PC-9 (cell line): ENCODE measurements at regions not wholly inside any gene's neighbourhood (a gene's known extent, or its start where the extent isn't known, plus 50 kb on each side); places are given as distances from the start of the nearest gene placed in this dataset.

Experiments used
- BruUV-seq: library from RNA; stranded (reverse); fragments of 400-500 nt; replicated peaks from 2 replicates; lab custom pipeline; 2021; lab: Mats Ljungman, UMichigan
- CTCF ChIA-PET: fragments of 300-600 bp; sonication (Branson Sonifier 250); formaldehyde crosslinking; loops from one replicate; lab custom pipeline; 2022; ENCODE audit warnings: antibody characterized with exemption; lab: Charles Lee
- POLR2A ChIA-PET: fragments of 300-600 bp; sonication (Branson Sonifier 250); formaldehyde crosslinking; loops from one replicate; lab custom pipeline; 2022; ENCODE audit warnings: antibody characterized with exemption; ENCODE audit not compliant: unreplicated experiment; lab: Charles Lee
- DNase-seq, 2 experiments: peaks; one replicate each; pipeline versions ENCODE4 v3.0.0 to v3.0.0-alpha.2; 2015 to 2022; ENCODE audit warnings: mixed read lengths in 1 of 2
- H2AFZ ChIP-seq: fragments of 200-600 bp; sonication (generic); 2 replicates; pipeline ENCODE4 v1.8.1; 2017; ENCODE audit warnings: antibody characterized with exemption
- H3F3A ChIP-seq: fragments of 200-600 bp; sonication (generic); 2 replicates; pipeline ENCODE4 v1.8.1; 2017; ENCODE audit warnings: antibody characterized with exemption, mild to moderate bottlenecking, low read depth; ENCODE audit not compliant: insufficient read depth
- H3K27ac ChIP-seq: fragments of 200-600 bp; sonication (generic); 2 replicates; pipeline ENCODE4 v1.6.1; 2016; ENCODE audit warnings: mixed run types
- H3K27me3 ChIP-seq: fragments of 200-600 bp; sonication (generic); 2 replicates; pipeline ENCODE4 v1.6.1; 2016; ENCODE audit warnings: low read depth, mixed run types; ENCODE audit not compliant: insufficient read depth
- H3K36me3 ChIP-seq: fragments of 200-600 bp; sonication (generic); 2 replicates; pipeline ENCODE4 v1.6.1; 2016; ENCODE audit warnings: low read depth, mixed run types
- H3K4me1 ChIP-seq: fragments of 200-600 bp; sonication (generic); replicated peaks from 2 replicates; pipeline ENCODE4 v1.6.1; 2016; ENCODE audit warnings: mixed run types; ENCODE audit not compliant: insufficient read depth
- H3K4me2 ChIP-seq: fragments of 200-600 bp; sonication (generic); 2 replicates; pipeline ENCODE4 v1.6.1; 2017; ENCODE audit warnings: mixed run types
- H3K4me3 ChIP-seq: fragments of 200-600 bp; sonication (generic); 2 replicates; pipeline ENCODE4 v1.6.1; 2016; ENCODE audit warnings: mixed run types
- H3K79me2 ChIP-seq: fragments of 200-600 bp; sonication (generic); 2 replicates; pipeline ENCODE4 v1.6.1; 2017; ENCODE audit warnings: low read depth, mixed run types
- H3K9me2 ChIP-seq: fragments of 200-600 bp; sonication (generic); 2 replicates; pipeline ENCODE4 v1.8.1; 2017; ENCODE audit warnings: mild to moderate bottlenecking; ENCODE audit not compliant: insufficient read depth
- H3K9me3 ChIP-seq: fragments of 200-600 bp; sonication (generic); 2 replicates; pipeline ENCODE4 v1.8.1; 2016; ENCODE audit warnings: low read depth; ENCODE audit not compliant: insufficient read depth
- H4K20me1 ChIP-seq: fragments of 200-600 bp; sonication (generic); 2 replicates; pipeline ENCODE4 v1.8.1; 2017; ENCODE audit not compliant: insufficient read depth
- CTCF ChIP-seq: fragments of 200-600 bp; sonication (generic); conservative IDR thresholded peaks from 2 replicates; pipeline ENCODE4 v1.6.1; 2017; ENCODE audit warnings: mixed run types, antibody characterized with exemption, mild to moderate bottlenecking, moderate library complexity
- EZH2 ChIP-seq: fragments of 200-600 bp; sonication (generic); IDR thresholded peaks from 2 replicates; pipeline ENCODE4 v1.8.0; 2017; ENCODE audit warnings: antibody characterized with exemption, low read depth
- intact Hi-C: fragments of 100-400 bp; cut with micrococcal nuclease; formaldehyde crosslinking; loops from one replicate; pipeline ENCODE4 v1.10.0; 2022; ENCODE audit not compliant: unreplicated experiment

GRCh38 chr5:57696825-57697570, 214.4 kb upstream of the ACTBL2 start:
- Histone ChIP-seq H3K9me3 (peaks cover 32% of the 10 kb centered on the region; the same call in 1 of the 2 replicates), H3K27me3 (no peaks in the 10 kb centered on the region), H3K79me2 (no peaks in the 10 kb centered on the region), H2AFZ (no peak overlapping the region), H3K27ac (no peak overlapping the region), H3F3A (peaks cover 7% of the 10 kb centered on the region; the same call in 1 of the 2 replicates), H3K4me2 (no peak overlapping the region), H3K4me1 (peaks cover 37% of the 10 kb centered on the region), H3K4me3 (no peak overlapping the region), H3K36me3 (no peaks in the 10 kb centered on the region; the same call in 1 of the 2 replicates), H4K20me1 (no peaks in the 10 kb centered on the region), H3K9me2 (no peaks in the 10 kb centered on the region)
- ChIA-PET POLR2A (interaction anchor here (0.6 kb wide), 1 partner anchor 86 kb away, joined by 14 read pairs; no protein-coding TSS in a partner anchor), CTCF (interaction anchor here (0.6 to 1.1 kb wide), 3 partner anchors 15 to 197 kb away, joined by 3 to 6 read pairs (median 5); no protein-coding TSS in a partner anchor)
- BruUV-seq = no TSS peak
- DNase-seq = no peak
- intact Hi-C loops = no loop called here
- no peak for TF ChIP-seq CTCF

GRCh38 chr5:57696389-57696769, 213.8 kb upstream of the ACTBL2 start:
- Histone ChIP-seq H3K36me3 (no peaks in the 10 kb centered on the region; the same call in 1 of the 2 replicates), H2AFZ (no peak overlapping the region), H4K20me1 (no peaks in the 10 kb centered on the region), H3K9me3 (peaks cover 32% of the 10 kb centered on the region; the same call in 1 of the 2 replicates), H3K27ac (no peak overlapping the region), H3K4me2 (no peak overlapping the region), H3K79me2 (no peaks in the 10 kb centered on the region), H3K27me3 (no peaks in the 10 kb centered on the region), H3K4me3 (no peak overlapping the region), H3K4me1 (peaks cover 38% of the 10 kb centered on the region), H3K9me2 (no peaks in the 10 kb centered on the region), H3F3A (peaks cover 7% of the 10 kb centered on the region; the same call in 1 of the 2 replicates)
- CTCF ChIA-PET = interaction anchor here (0.6 to 1.1 kb wide), 3 partner anchors 15 to 313 kb away, joined by 3 to 5 read pairs (median 4); no protein-coding TSS in a partner anchor
- BruUV-seq = no TSS peak
- no peak for TF ChIP-seq CTCF
- TF ChIP-seq EZH2 = no peak
- POLR2A ChIA-PET = no interaction called here
- no peak for DNase-seq
- intact Hi-C loops = no loop called here

- Histone ChIP-seq H3K4me1 (peaks cover 38% of the 10 kb centered on the region), H3K4me3 (no peak overlapping the region), H3K4me2 (no peak overlapping the region), H2AFZ (no peak overlapping the region), H3K27ac (no peak overlapping the region), H3K9me2 (no peaks in the 10 kb centered on the region), H3F3A (peaks cover 7% of the 10 kb centered on the region; the same call in 1 of the 2 replicates), H3K79me2 (no peaks in the 10 kb centered on the region), H3K36me3 (no peaks in the 10 kb centered on the region; the same call in 1 of the 2 replicates), H3K9me3 (peaks cover 32% of the 10 kb centered on the region; the same call in 1 of the 2 replicates), H3K27me3 (no peaks in the 10 kb centered on the region), H4K20me1 (no peaks in the 10 kb centered on the region)
- TSS peak; percentile 58 for BruUV-seq
- ChIA-PET CTCF (interaction anchor here (0.6 to 1.1 kb wide), 3 partner anchors 14 to 312 kb away, joined by 3 to 5 read pairs (median 4); no protein-coding TSS in a partner anchor), POLR2A (no interaction called here)
- TF ChIP-seq EZH2 (no peak), CTCF (no peak)
- DNase-seq = peak in 1 of 2 experiments; percentile 26
- intact Hi-C loops = loop anchor here (2.0 kb wide), 1 partner anchor 493 kb away; no protein-coding TSS in a partner anchor
Measured at GRCh38 chr5:57695706-57696388, 213.2 kb upstream of the ACTBL2 start.
